GM12878 (cell line): ENCODE measurements at regions not wholly inside any gene's neighbourhood (a gene's known extent, or its start where the extent isn't known, plus 50 kb on each side); places are given as distances from the start of the nearest gene placed in this dataset.

Source experiments
- ATAC-seq: fragments of 200-7000 bp; cut with Tn5 transposase; 3 replicates; pipeline ENCODE4 v1.9.1; 2020; ENCODE audit warnings: mild to moderate bottlenecking, moderate library complexity
- BruUV-seq: library from RNA; stranded (reverse); fragments of 400-500 nt; replicated peaks from 2 replicates; lab custom pipeline; 2021; lab: Mats Ljungman, UMichigan
- CTCF ChIA-PET: fragments of 300-600 bp; sonication (Branson Sonifier 250); formaldehyde crosslinking; extraction: SDS; loops from one replicate; lab custom pipeline; 2021; ENCODE audit warnings: inconsistent platforms; lab: Yijun Ruan, JAX
- POLR2A ChIA-PET: fragments of 350-600 bp; formaldehyde crosslinking; extraction: SDS; loops from one replicate; lab custom pipeline; 2021; ENCODE audit warnings: inconsistent platforms; lab: Charles Lee
- RAD21 ChIA-PET: fragments of 300-600 bp; sonication (Branson Sonifier 250); formaldehyde crosslinking; loops from one replicate; lab custom pipeline; 2023; ENCODE audit warnings: antibody characterized with exemption; ENCODE audit not compliant: unreplicated experiment; lab: Charles Lee
- SMC1A ChIA-PET: fragments of 300-600 bp; sonication (Branson Sonifier 250); formaldehyde crosslinking; loops from one replicate; lab custom pipeline; 2023; ENCODE audit not compliant: unreplicated experiment, uncharacterized antibody; lab: Charles Lee
- DNase-seq: peaks from one replicate; pipeline ENCODE4 v3.0.0-alpha.2; 2011; ENCODE audit warnings: low read depth, low spot score
- FAIRE-seq: peaks from 3 replicates; lab custom pipeline; 2011; peaks lifted over from hg19 to GRCh38; lab: Jason Lieb, UNC
- H2AFZ ChIP-seq: 2 replicates; pipeline ENCODE4 v1.6.0; 2011; ENCODE audit warnings: low read depth, low read length, control low read depth; ENCODE audit not compliant: control insufficient read depth
- H3K27ac ChIP-seq: 2 replicates; pipeline ENCODE4 v1.5.1; 2011; ENCODE audit warnings: control low read depth; ENCODE audit not compliant: control insufficient read depth, insufficient read depth
- H3K27me3 ChIP-seq, 2 experiments: replicated peaks in 1 of 2; 2 replicates each; pipeline versions ENCODE4 v1.6.0 to v1.6.1; 2011; ENCODE audit warnings: low read length in 1 of 2; ENCODE audit not compliant: control insufficient read depth in 2 of 2, insufficient read depth in 2 of 2
- H3K36me3 ChIP-seq, 2 experiments: 2 replicates each; pipeline ENCODE4 v1.5.1; 2011; ENCODE audit warnings: low read length in 1 of 2; ENCODE audit not compliant: control insufficient read depth in 2 of 2, insufficient read depth in 2 of 2
- H3K4me1 ChIP-seq: 2 replicates; pipeline ENCODE4 v1.6.1; 2011; ENCODE audit warnings: mild to moderate bottlenecking, low read length, moderate library complexity, mixed read lengths; ENCODE audit not compliant: control insufficient read depth, insufficient read depth
- H3K4me2 ChIP-seq: 2 replicates; pipeline ENCODE4 v1.6.0; 2011; ENCODE audit warnings: control low read depth; ENCODE audit not compliant: control insufficient read depth, insufficient read depth
- H3K4me3 ChIP-seq: fragments of 200-600 bp; sonication (generic); 2 replicates; pipeline ENCODE4 v1.5.1; 2016
- H3K79me2 ChIP-seq: 2 replicates; pipeline ENCODE4 v1.6.0; 2011; ENCODE audit warnings: low read length; ENCODE audit not compliant: control insufficient read depth, insufficient read depth
- H3K9ac ChIP-seq: 2 replicates; pipeline ENCODE4 v1.8.0; 2011; ENCODE audit warnings: low read length, control low read depth, mixed read lengths; ENCODE audit not compliant: control insufficient read depth, insufficient read depth
- H3K9me3 ChIP-seq: replicated peaks from 3 replicates; pipeline ENCODE4 v1.5.1; 2011; ENCODE audit warnings: mild to moderate bottlenecking, low read length; ENCODE audit not compliant: control insufficient read depth, insufficient read depth
- H4K20me1 ChIP-seq: 2 replicates; pipeline ENCODE4 v1.6.0; 2011; ENCODE audit not compliant: control insufficient read depth, insufficient read depth
- ASH2L ChIP-seq: fragments of 300-600, 200-600 bp; sonication (generic); IDR thresholded peaks from 2 replicates; pipeline ENCODE4 v1.6.1; 2017; ENCODE audit warnings: low read depth, mild to moderate bottlenecking, borderline replicate concordance
- CHD2 ChIP-seq: IDR thresholded peaks from 2 replicates; pipeline ENCODE4 v1.6.1; 2011; ENCODE audit warnings: low read depth, low read length, improper control_type of control experiment, borderline replicate concordance
- CREM ChIP-seq: IDR thresholded peaks from 2 replicates; pipeline ENCODE4 v1.6.1; 2014; ENCODE audit warnings: antibody characterized with exemption, low read depth
- FOS ChIP-seq: IDR thresholded peaks from 3 replicates; pipeline ENCODE4 v1.6.1; 2011; ENCODE audit warnings: borderline replicate concordance; ENCODE audit not compliant: insufficient read length; ENCODE audit errors: extremely low read depth
- KAT2A ChIP-seq: conservative IDR thresholded peaks from 2 replicates; pipeline ENCODE4 v1.6.1; 2011; ENCODE audit warnings: low read depth, low read length; ENCODE audit not compliant: control insufficient read depth
- MYB ChIP-seq: fragments of 150-350 bp; IDR thresholded peaks from 2 replicates; pipeline ENCODE4 v1.6.1; 2014; ENCODE audit warnings: mild to moderate bottlenecking, low read depth, low read length, borderline replicate concordance
- NBN ChIP-seq: fragments of 450-650 bp; IDR thresholded peaks from 2 replicates; pipeline ENCODE4 v1.6.1; 2016
- NFYB ChIP-seq: IDR thresholded peaks from 2 replicates; pipeline ENCODE4 v1.6.1; 2011; ENCODE audit warnings: low read depth, mild to moderate bottlenecking, low read length, improper control_type of control experiment, moderate library complexity; ENCODE audit not compliant: insufficient read depth
- POLR2AphosphoS2 ChIP-seq: IDR thresholded peaks from 2 replicates; pipeline ENCODE4 v1.6.1; 2011; ENCODE audit warnings: low read depth, mild to moderate bottlenecking, low read length, improper control_type of control experiment, moderate library complexity
- RUNX3 ChIP-seq: IDR thresholded peaks from 2 replicates; pipeline ENCODE4 v1.6.1; 2012; ENCODE audit warnings: low read length, inconsistent platforms
- SMAD5 ChIP-seq: IDR thresholded peaks from 2 replicates; pipeline ENCODE4 v1.6.1; 2016; ENCODE audit warnings: antibody characterized with exemption, low read depth
- TAF1 ChIP-seq: IDR thresholded peaks from 2 replicates; pipeline ENCODE4 v1.6.1; 2011; ENCODE audit warnings: mild to moderate bottlenecking, low read depth, low read length, borderline replicate concordance
- TBL1XR1 ChIP-seq: IDR thresholded peaks from 2 replicates; pipeline ENCODE4 v1.6.1; 2012; ENCODE audit warnings: low read depth, low read length, improper control_type of control experiment
- ZBED1 ChIP-seq: IDR thresholded peaks from 2 replicates; pipeline ENCODE4 v1.6.1; 2016; ENCODE audit warnings: borderline replicate concordance
- ZNF622 ChIP-seq: fragments of 450-650 bp; IDR thresholded peaks from 2 replicates; pipeline ENCODE4 v1.6.1; 2017; ENCODE audit warnings: mild to moderate bottlenecking, inconsistent platforms
- ZZZ3 ChIP-seq: IDR thresholded peaks from 2 replicates; pipeline ENCODE4 v1.6.1; 2011; ENCODE audit warnings: low read depth; ENCODE audit not compliant: control insufficient read depth, insufficient read length
- WGBS: methylation state at CpG from one replicate; pipeline ENCODE4 v1.1.6; 2016; ENCODE audit warnings: low lambda C conversion rate; ENCODE audit not compliant: insufficient replicate concordance, insufficient coverage; ENCODE audit errors: missing lambda C conversion rate; 5-methylcytosine and 5-hydroxymethylcytosine counted together
- in situ Hi-C: fragments of 300-500 bp; cut with MboI; formaldehyde crosslinking; loops from 9 replicates; pipeline ENCODE4 v1.14.3; 2018; ENCODE audit warnings: mixed read lengths
- intact Hi-C: fragments of 100-400 bp; cut with micrococcal nuclease; formaldehyde crosslinking; loops from one replicate; pipeline ENCODE4 v1.14.2; 2022; ENCODE audit not compliant: unreplicated experiment
- TF ChIP-seq, protein P1 (sequence below): fragments of 450-650 bp; IDR thresholded peaks from 2 replicates; pipeline ENCODE4 v1.6.1; 2017; ENCODE audit warnings: borderline replicate concordance

DNA sequence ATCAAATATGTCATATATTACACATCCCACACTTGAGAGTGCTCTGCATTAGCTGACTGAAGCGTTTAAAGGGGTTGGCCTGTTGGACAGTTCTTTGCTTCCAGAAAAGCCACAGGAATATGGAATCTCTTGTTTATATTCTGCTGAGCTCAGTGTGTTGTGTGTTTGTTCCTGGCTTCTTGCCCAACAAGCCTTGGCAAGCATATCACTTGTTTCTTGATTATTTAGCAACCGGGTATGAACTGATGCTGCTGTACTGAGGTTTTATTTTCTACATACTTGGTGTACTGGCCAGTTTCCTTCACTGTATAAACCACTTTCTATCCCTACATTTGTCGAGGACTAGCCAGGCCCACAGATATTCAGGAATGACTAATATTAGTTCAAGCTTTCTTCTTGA, 378.9 kb downstream of the KCTD16 start (continued):
- TF ChIP-seq NFYB (no peak), FOS (no peak), NBN (no peak), ZNF622 (no peak)

DNA sequence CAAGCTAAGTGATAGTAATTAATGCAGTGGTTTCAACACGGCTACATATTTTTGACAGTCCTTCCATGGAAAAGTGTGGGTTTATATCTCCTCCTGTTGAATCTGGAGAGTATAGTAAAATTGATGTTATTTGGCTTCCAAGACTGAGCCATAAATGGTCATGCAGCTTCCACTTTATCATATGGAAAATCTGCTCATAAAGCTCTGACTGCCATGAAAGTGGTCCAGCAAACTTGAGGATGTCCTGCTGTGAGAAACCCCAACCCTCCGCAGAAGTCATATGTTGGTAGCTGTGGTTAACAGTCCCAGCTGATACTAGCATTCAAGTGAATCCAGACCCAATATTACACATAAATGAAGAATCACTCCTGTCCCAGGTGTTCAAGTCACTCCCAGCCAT, 378.3 kb downstream of the KCTD16 start:
- CTCF ChIA-PET = no interaction called here
- Histone ChIP-seq H3K79me2 (no peaks in the 10 kb centered on the region), H4K20me1 (no peaks in the 10 kb centered on the region), H2AFZ (no peak overlapping the region), H3K4me1 (no peaks in the 10 kb centered on the region), H3K9ac (no peak overlapping the region), H3K4me3 (no peak overlapping the region), H3K27me3 (no peaks in the 10 kb centered on the region), H3K36me3 (no peaks in the 10 kb centered on the region), H3K9me3 (no peaks in the 10 kb centered on the region), H3K27ac (no peak overlapping the region), H3K4me2 (no peak overlapping the region)
- intact Hi-C loops = no loop called here
- RAD21 ChIA-PET = no interaction called here
- FAIRE-seq (no peak), ATAC-seq (no peak), DNase-seq (no peak)
- WGBS = 52% methylated on average over 2 of the region's 2 CpGs
- in situ Hi-C loops = no loop called here
- POLR2A ChIA-PET = no interaction called here
- TF ChIP-seq POLR2AphosphoS2 (no peak), TBL1XR1 (no peak), ZBED1 (no peak), SMAD5 (no peak), ZZZ3 (no peak), ASH2L (no peak), MYB (no peak), CREM (no peak), RUNX3 (no peak), TAF1 (no peak), KAT2A (no peak), CHD2 (no peak)
- TF ChIP-seq, protein P1, sequence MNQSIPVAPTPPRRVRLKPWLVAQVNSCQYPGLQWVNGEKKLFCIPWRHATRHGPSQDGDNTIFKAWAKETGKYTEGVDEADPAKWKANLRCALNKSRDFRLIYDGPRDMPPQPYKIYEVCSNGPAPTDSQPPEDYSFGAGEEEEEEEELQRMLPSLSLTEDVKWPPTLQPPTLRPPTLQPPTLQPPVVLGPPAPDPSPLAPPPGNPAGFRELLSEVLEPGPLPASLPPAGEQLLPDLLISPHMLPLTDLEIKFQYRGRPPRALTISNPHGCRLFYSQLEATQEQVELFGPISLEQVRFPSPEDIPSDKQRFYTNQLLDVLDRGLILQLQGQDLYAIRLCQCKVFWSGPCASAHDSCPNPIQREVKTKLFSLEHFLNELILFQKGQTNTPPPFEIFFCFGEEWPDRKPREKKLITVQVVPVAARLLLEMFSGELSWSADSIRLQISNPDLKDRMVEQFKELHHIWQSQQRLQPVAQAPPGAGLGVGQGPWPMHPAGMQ = no peak
- SMC1A ChIA-PET = no interaction called here
- no TSS peak for BruUV-seq
